ENCODE measurements at regions not wholly inside any gene's neighbourhood (a gene's known extent, or its start where the extent isn't known, plus 50 kb on each side); places are given as distances from the start of the nearest gene placed in this dataset.

DNA sequence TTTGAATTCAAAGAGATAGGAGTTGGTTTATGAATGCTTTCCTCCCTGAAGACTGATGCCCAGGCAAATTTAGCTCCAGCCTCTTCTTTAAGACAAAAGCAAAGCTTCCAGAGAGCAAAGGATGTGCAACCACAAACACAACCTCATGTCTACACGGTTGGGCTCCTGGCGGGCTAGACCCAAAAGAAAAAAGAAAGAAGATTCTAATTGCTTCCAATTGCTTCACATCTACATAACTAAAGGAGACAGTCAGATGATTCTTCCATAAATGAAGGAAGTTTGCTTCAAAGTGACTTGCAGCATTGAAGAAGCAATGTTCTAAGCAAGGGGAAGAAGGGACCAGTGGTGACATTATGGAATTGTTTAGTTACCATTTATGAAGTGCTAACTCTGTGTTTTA lies 1603.0 kb upstream of the TENM3 start:
- DNase-seq, result no peak

DNA sequence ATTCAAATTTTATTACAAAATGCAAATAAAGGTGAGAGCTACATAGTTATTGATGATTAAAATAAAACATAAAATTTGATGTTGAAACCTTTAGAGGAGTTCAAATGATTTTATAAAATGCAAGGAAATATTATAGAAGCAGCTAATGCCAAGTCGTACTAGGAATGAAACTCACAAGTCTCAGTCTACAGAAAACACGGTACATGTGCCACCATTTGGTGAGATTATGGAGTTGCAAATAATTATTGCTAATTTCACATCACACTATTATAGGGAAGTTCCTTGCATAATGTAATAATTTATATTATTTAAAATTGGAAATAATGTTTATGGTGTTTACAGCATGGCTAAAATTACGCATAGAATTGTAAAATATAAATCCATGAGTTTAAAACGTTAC lies 1601.7 kb upstream of the TENM3 start:
- DNase-seq, result no peak

DNA sequence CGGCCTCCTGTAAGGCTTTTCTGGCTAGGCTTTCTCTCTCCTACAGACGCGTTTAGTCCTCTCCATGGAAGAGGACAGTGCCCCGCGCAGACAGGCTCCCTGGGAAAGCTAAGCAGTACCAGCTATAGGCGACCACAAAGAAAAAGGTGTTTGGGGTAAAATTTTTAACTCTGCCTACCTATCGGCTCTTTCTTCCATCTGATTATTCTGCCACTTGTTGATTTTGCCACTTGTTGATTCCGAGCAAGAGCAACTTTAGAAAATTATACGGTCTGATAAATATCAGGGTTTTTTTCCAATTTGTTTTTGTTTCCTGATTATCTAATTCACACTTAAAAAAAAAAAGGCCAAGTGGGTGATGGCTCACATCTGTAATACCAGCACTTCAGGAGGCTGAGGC lies 1600.5 kb upstream of the TENM3 start:
- no peak for DNase-seq

DNA sequence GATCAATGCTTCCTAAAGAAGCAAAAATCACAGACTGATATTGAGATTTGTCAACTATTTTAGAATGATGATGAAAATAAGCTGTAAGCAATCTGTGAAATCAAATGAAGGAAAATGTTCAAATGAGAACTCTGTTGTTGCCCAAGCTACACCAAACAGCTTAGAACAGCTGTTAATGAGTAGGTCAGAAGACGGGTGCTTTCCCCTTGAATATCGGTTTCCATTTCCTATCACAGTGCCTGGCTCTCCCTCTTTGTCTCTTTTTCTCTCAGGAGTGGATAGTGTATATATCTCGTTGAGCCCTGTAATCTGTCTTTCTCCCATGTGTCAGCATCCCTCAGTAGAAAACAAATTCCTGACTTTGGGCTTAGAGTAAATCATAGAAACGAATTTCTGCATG lies 1592.9 kb upstream of the TENM3 start:
- no peak for DNase-seq

DNA sequence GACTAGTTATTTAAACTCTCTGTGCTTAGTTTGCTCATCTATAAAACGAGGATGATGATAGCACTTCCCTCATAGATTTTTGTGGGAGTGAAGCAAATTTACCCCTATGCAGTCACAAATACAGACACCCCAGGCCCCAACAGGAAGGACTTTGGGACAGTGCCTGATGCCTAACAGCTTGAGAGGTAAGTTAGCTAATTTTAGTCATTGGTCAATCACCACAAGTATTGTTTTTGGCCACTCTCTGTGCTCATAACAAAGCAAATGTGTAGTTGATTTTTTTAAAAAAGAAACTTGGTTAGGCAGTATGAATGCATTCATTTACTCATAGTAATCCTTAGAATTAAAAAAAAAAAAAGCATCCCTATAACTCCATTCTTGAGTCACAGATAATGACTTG lies 1590.7 kb upstream of the TENM3 start:
- no peak for DNase-seq

DNA sequence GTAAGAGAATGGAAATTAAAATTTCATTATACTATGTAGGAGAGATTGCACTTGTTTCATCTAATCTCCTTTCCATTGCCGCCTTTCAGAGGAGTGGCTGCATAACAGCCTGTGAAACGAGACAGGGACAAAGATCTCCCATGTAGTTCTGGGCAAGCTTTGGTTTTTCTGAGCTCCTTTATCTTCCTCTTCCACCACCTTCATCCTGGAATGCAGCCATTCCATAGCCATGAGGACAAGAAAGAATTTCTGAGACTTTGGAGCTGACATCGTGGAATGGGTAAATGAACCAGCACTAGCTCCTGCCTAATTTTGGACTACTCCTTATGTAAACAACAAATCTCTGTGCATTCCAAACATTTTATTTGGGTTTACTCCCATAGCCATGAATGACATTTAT lies 1587.3 kb upstream of the TENM3 start:
- no peak for DNase-seq

DNA sequence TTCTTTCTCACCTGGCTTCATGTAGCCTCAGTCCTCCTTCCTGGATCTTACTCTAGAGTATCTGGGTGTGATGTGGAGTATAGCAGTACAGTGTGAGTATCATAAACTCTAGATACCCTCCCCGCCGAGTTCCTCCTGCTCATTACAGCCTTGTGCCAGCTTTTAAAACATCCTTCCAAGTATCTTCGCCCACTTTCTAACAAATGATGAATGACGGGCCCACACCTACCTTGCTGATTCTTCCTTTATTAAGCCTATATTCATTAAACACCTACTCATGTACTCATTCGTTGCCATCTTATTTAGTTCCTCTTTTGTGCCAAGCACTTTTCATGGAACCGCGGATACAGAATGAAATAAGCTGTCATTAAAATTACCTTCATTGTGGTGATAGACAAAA lies 1585.3 kb upstream of the TENM3 start:
- DNase-seq, result no peak

DNA sequence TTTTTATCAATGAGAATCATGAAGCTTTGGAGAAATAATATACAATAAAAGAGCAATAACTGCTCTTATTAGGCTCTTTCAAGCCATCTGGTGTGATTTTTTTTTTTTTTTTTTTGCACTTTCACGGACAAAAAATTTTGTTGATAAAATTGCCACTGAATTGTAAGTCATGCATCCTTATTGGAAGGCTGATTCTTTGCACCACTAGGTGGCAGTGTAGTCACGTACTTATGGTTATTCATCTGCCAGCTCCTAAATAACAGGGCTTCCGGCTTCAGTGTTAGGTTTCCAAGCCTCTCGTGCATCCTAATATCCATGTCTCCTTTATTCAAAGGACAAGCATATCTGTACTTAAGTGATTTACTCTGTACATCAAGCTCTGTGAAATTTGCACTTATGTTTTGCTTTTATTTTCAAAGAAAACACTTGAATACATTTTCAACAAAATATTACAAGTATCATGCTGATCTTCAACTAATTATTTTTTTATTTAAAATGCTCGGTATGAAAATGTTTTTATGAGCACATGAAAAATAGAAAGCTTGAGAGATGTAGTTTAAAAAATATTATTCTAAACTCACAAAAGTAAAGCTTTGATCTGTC lies 1578.3 kb upstream of the TENM3 start:
- DNase-seq, result peak; percentile 57

DNA sequence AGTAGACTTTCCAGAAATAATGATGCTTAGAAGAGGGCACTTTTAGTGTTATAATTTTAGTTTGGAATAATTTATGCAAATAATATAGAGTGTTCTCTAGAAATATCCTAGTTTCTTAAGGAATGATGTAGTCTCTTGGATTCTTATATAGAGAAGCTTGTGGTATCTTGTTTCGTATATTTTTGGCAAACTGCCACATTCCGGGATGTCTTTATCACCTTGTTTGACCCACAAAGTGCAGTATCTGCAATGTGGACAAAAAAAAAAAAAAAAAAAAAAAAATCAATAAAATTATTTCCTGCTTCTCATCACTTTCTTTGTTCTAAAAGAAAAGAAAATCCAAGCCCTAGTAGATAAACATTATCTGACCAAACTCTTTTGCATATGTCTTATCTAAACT lies 1577.7 kb upstream of the TENM3 start:
- DNase-seq, result no peak

DNA sequence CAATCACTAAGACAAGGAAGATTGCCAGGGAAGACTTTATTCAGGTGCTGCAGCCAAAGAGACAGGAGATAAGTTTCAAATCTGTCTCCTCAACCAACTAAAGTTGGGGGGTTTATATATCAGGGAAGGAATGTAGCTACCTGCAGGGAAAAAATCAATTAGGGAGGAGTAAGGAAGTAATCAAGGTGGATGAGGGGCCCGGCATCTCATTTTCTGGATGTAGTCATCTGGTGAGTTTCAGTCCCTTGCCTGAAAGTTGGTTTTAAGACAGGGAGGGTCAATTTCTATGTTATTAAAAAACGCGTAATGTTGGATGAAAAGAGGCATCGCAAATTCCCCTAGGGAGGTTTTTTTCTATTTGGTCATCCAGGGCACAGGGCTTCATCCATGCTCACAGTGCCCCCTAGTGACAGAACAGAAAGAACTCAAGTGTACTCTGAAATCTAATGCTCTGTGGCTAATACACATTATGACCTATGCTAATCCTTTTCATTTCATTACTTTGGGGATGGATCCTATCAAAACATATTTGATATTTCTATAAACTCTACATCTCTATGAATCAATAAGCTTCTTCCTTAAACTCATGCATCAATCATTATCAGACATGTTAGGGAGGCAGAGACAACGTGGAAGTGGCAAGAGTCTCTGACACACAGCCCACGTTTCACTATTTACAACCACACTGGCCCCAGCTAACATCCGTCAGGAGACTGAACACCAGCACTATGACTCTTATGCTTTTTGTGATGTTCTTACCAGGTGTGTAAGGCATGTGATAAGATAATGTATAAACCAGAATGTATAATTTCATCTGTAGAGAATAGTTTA lies 1577.0 kb upstream of the TENM3 start:
- DNase-seq, result no peak

DNA sequence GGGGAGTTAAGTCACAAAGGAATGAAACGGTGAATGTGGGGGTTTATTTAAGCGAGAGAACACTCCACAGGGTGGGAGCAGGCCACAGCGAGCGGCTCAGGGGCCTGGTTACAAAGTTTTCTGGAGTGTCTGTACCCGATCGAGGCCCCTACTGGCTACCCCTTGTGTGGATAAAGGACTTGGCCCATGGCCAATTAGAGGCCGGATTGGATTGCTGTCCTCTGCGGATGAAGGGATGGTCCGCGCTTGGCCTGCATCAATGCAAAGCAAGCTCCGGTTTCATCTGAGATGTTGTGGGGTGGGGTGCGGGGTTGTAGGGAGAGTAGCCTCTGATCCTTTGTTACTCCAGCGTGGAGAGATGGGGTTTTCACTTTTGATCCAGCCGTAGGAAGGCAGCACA lies 1574.5 kb upstream of the TENM3 start:
- DNase-seq, result no peak

DNA sequence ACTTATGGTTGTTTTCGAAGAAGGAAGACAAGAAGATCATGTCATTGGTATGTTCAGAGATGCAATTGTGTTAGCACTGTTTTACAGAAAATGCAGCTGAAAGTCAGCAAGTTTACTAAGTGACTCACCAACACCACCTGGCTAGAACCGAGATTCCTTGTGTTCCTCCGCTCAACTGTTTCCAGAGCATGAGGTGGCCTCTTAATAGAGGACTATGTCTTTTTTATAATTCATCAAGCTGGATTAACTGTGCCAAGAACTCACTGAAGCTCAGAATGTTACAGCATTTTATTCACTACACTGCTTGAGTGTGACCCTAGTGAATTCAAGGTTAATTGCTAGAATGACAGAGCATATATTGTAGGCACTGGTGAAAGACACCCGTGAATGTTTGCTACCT lies 1573.5 kb upstream of the TENM3 start:
- no peak for DNase-seq

DNA sequence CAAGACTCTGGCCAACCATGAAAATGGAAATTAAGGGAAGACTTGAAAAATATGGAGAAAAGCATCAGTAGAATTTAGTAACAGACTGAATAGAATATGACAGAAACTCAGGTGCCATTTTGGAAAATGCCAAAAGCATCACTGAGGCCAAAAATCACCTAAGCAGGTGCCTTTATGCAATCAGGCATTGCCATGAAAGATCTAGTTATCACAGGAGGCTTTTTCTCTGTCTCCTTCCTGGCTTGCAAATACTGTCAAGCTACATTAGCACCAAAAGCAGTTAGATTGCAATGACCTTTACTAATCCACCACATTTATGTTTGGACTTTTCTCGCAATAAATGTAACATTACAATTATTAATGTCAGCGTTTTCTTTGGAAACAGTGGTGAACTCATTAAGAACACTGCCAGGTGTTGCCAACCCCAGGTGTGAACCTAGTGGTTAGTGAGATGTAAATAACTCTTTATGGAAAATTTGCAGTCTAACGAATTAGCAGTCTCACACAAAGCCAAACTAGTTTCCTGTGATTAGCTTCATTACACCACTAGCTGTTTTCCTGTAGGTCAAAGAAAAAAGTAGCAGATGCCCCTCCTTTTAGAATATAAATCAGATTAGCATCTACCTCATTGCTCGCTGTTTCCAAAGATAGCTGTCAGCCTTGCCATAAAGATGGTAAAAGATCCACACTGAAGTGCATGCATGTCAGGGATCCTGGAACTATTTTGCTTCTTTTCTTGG lies 1568.4 kb upstream of the TENM3 start:
- DNase-seq, result no peak

DNA sequence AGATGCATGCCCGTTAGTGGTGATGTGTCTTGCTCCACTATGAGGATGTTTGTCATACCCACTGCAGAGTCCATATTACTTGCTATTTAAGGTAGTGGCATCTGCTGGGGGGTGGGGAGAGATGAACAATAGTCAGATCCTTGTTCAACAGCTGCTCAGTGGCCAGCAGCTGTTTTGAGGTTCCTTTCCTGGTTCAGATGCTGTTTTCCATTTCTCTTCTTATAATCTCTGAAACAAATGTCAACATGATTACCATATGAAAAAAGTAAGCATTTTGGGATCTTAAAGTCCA lies 1567.9 kb upstream of the TENM3 start:
- peak; percentile 37 for DNase-seq

DNA sequence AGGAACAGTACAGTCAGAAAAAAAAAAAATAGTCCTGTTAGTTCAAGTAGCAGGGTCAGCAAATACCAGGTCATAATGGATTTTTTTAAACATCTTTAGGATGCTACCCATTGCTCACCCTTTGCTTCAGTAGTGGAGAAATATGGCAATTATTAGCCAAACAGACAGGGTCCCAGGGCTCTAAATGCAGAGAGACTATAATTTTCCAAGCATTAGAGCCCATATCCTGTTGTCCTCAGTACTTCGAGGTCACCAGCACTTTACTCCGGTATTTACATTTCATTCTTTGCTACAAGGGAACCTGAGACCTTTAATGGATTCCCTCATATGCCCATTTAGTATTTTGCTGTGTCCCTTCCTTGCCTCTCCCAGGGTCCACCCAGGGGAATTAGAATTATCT lies 1562.9 kb upstream of the TENM3 start:
- no peak for DNase-seq

DNA sequence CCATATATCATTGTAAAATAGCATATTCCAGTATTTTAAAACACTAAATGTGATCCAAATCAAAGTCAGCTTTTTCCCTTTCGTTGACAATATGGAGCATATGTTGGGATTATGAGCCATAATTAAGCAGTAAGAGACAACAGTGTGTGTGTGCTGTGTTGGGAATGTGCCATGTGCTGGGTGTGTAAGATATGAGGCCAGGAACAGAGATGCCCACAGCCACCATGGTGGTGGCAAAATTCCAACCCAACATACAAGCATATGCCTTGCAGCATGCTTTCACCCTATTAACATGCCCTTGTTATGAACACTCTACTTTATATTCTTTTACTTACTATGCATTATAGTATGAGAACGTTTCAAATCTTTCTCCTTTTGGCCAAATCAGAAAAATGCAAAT lies 1560.4 kb upstream of the TENM3 start:
- no peak for DNase-seq

DNA sequence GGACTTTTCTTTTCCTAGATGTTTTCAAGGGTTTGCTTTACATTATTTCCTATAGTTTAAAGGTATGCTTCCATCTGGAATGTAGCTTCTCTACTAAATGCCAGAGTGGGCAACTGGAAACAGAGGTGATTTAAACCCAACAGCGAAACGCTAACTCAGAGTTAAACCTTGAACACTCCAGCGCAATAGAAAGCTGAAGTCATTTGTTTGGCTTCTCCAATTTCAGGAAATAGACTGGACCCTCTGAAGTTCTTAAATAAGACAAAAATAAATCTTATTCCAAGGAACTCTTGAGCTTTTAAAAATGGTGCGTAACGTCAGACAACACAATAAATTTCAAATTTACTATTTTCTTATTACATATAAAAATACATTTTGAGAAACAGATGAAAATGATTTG lies 1560.0 kb upstream of the TENM3 start:
- DNase-seq, result no peak

DNA sequence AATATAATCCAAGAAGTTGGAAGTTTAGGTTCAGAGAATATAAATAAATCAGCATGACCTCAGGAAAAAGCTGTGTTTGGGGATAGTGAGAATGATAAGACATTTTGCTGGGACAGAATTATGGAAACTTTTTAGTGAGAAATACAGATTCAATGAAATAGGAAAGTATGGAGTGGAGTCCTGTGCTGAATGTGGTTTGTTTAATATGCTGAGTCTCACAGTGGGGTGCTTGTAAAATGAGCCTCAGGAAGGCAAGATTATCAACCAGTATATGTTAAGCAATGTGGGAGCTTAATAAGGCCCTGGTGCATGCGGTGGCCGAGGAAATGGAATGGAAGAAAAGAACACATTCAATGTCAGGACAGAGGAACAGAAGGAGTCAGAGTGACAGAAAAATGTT lies 1554.7 kb upstream of the TENM3 start:
- no peak for DNase-seq

DNA sequence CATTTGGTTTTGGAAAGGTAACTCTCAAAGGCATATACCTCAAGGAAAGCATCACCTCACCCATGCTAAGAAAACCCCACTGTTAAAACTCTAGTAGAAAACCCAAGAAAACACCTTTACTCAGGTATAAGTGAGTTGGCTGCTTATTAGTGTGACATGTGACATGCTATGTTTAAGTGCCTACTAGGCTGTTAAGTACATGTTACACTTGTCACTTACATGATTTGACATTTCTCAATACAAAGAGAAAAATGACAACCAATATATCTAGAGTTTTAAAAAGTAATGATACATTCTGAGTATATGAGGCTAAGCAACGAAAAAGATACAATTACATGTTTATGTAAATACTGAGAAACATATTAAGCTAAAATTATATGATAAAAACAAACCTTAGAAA lies 1548.3 kb upstream of the TENM3 start:
- no peak for DNase-seq

DNA sequence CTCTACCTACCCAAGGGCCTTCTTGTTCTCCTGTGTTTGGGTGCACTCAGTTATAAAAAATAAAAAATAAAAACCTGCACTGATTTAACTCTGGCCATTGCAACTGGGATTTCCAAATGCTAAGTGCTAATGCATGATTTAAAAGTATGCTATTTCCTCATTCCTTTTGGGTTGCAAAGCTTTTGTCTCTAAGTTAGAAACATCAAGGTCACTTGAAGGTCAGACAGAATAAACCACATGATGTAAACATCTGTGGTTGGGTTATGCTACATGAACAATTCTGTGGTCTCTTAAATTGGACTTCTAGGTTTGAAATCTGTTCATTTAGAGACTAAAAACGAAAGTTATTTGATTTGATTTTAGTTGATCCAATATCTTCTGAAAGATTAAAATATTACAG lies 1547.4 kb upstream of the TENM3 start:
- no peak for DNase-seq

DNA sequence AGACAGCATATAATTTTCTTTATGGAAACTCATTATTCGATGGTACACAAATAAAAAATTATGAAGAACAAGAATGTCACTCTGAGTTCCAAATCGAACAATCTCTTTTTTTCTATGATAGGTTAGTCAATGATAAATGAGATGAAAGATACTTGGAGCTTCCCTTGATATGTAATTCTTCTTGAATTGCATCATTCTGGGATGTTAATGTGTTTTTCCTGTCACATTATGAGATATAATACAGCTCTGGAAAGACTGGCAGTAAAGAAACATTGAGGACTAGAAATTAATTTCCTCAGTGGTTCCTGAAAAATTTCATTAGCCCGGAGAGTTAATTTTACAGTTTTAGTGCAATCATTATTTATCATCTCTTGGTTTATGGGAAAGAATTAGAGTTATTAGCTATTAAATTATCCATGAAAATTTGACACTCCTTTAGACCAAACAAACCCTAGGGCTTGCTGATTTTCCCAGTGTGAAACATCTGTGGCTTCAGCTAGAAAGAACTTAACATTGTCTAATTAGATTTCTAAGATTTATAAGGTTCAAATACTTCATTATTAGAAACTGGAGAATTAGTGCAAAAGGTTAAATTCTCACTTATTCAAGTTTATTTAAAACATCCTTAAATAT lies 1546.6 kb upstream of the TENM3 start:
- no peak for DNase-seq

DNA sequence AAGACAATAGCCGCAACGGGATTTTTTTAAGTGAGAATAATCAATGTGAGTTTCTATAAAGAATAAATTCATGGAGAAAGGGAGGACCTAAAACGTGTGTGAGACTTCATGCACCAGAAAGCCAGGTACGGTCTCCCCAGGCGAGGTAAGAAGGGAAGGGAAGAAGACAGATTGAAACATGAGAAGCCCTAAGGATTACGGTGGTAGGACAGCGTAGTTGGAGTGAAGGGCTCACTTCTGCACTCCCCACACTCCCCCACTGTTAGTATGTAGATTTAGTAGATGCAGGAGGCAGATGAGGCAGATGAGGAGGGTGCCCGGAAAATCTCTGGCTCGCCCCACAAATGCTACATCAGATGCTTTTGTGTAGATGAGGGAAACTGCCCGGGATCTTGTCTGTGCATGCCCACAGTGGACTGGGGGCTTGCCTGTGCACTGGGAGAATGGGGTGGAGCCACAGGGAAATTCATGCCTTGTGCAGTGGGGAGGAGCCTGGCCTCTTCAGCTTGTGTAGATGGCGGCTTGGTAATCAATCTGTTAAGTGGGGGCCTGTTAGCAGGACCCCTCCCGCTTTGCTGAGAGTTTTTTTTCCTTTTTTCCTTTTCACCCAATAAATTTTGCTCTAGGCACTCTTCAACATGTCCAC lies 1544.5 kb upstream of the TENM3 start:
- DNase-seq, result no peak

DNA sequence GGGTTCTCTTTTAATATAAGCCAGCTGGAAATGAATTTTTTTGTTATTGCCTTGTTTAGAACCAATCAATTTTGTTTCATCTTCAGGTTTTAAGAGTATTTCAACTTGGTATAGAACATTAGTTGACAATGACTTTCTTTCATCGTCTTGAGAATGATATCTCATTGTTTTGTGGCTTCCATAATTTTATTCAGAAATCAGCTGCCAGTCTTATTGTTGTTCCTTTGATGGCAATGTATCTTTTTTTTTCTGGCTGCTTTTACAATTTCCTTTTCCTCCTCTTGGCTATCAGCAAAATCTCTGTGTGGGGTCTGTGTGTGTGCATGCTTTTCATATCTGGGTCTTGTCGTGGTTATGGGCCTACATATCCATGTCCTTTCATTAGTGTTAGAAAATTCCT lies 1536.4 kb upstream of the TENM3 start:
- DNase-seq, result no peak

Data from left hindlimb (tissue), 1 donor.